HEK293 (cell line): ENCODE measurements at regions not wholly inside any gene's neighbourhood (a gene's known extent, or its start where the extent isn't known, plus 50 kb on each side); places are given as distances from the start of the nearest gene placed in this dataset.

Experiments
- SP2 ChIP-seq: fragments of 450-650 bp; formaldehyde crosslinking; IDR thresholded peaks from 2 replicates; pipeline ENCODE4 v1.5.1; 2016; ENCODE audit warnings: missing biosample characterization, missing genetic modification characterization
- ZBTB1 ChIP-seq: fragments of 450-650 bp; formaldehyde crosslinking; IDR thresholded peaks from 2 replicates; pipeline ENCODE4 v1.5.1; 2016; ENCODE audit warnings: missing biosample characterization, missing genetic modification characterization
- ZEB2 ChIP-seq: fragments of 450-650 bp; formaldehyde crosslinking; IDR thresholded peaks from 2 replicates; pipeline ENCODE4 v1.5.1; 2016; ENCODE audit warnings: missing biosample characterization, missing genetic modification characterization
- ZNF302 ChIP-seq: fragments of 450-650 bp; formaldehyde crosslinking; IDR thresholded peaks from 2 replicates; pipeline ENCODE4 v1.5.1; 2016; ENCODE audit warnings: missing biosample characterization, missing genetic modification characterization, low read depth
- ZNF561 ChIP-seq: fragments of 450-650 bp; IDR thresholded peaks from 2 replicates; pipeline ENCODE4 v1.5.1; 2018; ENCODE audit warnings: missing biosample characterization, missing genetic modification characterization, borderline replicate concordance
- ZNF707 ChIP-seq: fragments of 450-650 bp; formaldehyde crosslinking; IDR thresholded peaks from 2 replicates; pipeline ENCODE4 v1.5.1; 2016; ENCODE audit warnings: missing biosample characterization, missing genetic modification characterization
- ZNF768 ChIP-seq: fragments of 450-650 bp; formaldehyde crosslinking; IDR thresholded peaks from 2 replicates; pipeline ENCODE4 v1.5.1; 2018; ENCODE audit warnings: missing biosample characterization, mild to moderate bottlenecking, missing genetic modification characterization
- TF ChIP-seq, protein P1 (sequence below): fragments of 450-650 bp; formaldehyde crosslinking; IDR thresholded peaks from 2 replicates; pipeline ENCODE4 v1.5.1; 2016; ENCODE audit warnings: missing biosample characterization, missing genetic modification characterization

DNA sequence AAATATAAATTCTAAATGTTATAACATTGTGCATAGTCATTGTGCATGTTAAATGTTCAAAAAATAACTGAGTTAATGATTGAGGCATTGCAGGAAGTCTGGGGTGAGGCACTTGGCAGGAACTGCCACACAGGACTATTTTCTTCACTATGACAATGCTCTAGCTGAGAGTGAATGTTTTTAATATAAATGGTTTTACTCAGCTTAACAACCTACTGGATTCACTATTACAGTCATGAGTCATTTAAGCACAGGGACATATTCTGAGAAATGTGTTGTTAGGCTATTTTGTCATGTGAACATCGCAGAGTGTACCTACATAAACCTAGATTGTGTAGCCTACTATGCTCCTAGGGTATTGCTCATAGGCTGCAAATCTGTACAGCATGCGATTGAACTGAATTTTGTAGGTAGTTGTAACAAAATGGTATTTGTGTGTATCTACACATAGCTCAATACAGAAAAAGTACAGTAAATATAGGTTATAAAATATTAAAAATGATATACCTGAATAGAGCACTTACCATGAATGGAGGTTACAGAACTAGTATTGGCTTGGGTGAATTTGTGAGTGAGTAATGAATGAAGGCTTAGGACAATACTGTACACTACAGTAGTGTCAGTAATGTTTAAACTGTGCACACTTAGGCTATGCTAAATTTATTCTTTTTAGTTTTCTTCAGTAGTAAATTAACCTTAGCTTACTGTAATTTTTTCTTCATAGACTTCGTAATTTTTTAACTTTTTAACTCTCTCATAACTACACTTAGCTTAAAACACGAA is 346.1 kb upstream of the PTGER4 start:
- TF ChIP-seq ZNF302: no peak
- TF ChIP-seq, protein P1, sequence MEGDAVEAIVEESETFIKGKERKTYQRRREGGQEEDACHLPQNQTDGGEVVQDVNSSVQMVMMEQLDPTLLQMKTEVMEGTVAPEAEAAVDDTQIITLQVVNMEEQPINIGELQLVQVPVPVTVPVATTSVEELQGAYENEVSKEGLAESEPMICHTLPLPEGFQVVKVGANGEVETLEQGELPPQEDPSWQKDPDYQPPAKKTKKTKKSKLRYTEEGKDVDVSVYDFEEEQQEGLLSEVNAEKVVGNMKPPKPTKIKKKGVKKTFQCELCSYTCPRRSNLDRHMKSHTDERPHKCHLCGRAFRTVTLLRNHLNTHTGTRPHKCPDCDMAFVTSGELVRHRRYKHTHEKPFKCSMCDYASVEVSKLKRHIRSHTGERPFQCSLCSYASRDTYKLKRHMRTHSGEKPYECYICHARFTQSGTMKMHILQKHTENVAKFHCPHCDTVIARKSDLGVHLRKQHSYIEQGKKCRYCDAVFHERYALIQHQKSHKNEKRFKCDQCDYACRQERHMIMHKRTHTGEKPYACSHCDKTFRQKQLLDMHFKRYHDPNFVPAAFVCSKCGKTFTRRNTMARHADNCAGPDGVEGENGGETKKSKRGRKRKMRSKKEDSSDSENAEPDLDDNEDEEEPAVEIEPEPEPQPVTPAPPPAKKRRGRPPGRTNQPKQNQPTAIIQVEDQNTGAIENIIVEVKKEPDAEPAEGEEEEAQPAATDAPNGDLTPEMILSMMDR: no peak
- TF ChIP-seq ZNF561 (tag by site-specific recombination): no peak
- no peak for TF ChIP-seq ZBTB1 (tag by site-specific recombination)
- TF ChIP-seq SP2: no peak
- TF ChIP-seq ZNF707 (tag by site-specific recombination): no peak
- no peak for TF ChIP-seq ZEB2 (tag by site-specific recombination)
- TF ChIP-seq ZNF768: no peak
